ENCODE measurements at regions not wholly inside any gene's neighbourhood (a gene's known extent, or its start where the extent isn't known, plus 50 kb on each side); places are given as distances from the start of the nearest gene placed in this dataset.
"Not testable (repeated sequence)": the region's sequence is repeated elsewhere in the genome, so short reads cannot be mapped to it uniquely, and the experiment has no call there.

DNA sequence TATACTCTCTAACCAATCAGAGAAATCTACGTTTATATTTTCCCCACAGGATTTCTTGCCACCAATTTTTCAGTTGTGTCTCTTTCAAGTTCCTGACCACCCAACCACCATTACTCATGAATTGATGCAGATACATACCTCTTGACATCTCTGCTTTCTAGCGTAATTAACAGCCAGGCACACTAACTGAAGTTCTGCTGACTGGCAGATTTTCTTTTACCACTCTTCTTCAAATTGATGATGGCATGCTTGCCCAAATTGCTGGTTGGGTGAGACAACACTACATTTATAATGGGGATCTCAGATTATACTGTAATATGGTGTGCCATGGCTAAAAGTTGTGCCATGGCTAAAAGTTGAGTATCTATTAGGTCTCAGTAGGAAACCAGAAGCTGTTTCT lies 566.7 kb downstream of the ADGRL2 start:
- intact Hi-C loops (cut with DNase I), result no loop called here
- WGBS, 4 donors, result 80 to 93% (median 86%) methylated on average over 2 of the region's 2 CpGs
- DNase-seq, result no peak
- no peaks in the 10 kb centered on the region for H3K4me1 ChIP-seq (replicated peaks in 1 of 2)
- H3K27me3 ChIP-seq, result no peaks in the 10 kb centered on the region
- H3K4me3 ChIP-seq, result no peak overlapping the region
- H3K27ac ChIP-seq, result no peak overlapping the region
- H3K36me3 ChIP-seq (replicated peaks in 1 of 2), result no peaks in the 10 kb centered on the region
- no peak for TF ChIP-seq POLR2A (IDR thresholded peaks at IDR 0.05)
- TF ChIP-seq, protein P1, sequence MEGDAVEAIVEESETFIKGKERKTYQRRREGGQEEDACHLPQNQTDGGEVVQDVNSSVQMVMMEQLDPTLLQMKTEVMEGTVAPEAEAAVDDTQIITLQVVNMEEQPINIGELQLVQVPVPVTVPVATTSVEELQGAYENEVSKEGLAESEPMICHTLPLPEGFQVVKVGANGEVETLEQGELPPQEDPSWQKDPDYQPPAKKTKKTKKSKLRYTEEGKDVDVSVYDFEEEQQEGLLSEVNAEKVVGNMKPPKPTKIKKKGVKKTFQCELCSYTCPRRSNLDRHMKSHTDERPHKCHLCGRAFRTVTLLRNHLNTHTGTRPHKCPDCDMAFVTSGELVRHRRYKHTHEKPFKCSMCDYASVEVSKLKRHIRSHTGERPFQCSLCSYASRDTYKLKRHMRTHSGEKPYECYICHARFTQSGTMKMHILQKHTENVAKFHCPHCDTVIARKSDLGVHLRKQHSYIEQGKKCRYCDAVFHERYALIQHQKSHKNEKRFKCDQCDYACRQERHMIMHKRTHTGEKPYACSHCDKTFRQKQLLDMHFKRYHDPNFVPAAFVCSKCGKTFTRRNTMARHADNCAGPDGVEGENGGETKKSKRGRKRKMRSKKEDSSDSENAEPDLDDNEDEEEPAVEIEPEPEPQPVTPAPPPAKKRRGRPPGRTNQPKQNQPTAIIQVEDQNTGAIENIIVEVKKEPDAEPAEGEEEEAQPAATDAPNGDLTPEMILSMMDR (IDR thresholded peaks at IDR 0.05), result no peak
- no peaks in the 10 kb centered on the region for H3K9me3 ChIP-seq (replicated peaks in 1 of 3)

DNA sequence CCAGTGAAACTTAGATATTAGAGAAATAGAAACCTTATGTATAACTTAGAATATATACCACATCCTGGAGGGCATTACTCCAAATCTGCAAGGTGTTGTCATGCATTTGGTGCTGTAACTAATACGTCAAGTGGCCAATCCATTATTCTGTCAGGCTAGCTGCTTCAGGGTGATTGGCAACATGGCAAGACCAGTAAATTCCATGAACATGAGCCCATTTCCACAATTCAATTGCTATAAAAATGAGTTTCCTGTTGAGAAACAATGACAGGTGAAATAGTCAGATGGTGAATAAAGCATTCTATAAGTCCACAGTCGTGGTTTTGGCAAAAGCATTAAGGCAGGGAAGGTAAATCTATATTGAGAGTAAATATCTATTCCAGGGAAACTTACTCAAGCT lies 566.0 kb downstream of the ADGRL2 start:
- no peak overlapping the region for H3K4me3 ChIP-seq
- no peaks in the 10 kb centered on the region for H3K36me3 ChIP-seq (replicated peaks in 1 of 2)
- H3K27me3 ChIP-seq, result no peaks in the 10 kb centered on the region
- 69 to 76% (median 72%) methylated on average over 2 of the region's 2 CpGs for whole genome bisulfite sequencing, 4 donors
- TF ChIP-seq, protein P1 (IDR thresholded peaks at IDR 0.05), result no peak
- no peak for TF ChIP-seq POLR2A (IDR thresholded peaks at IDR 0.05)
- no peak for DNase-seq
- H3K9me3 ChIP-seq (replicated peaks in 1 of 3), result no peaks in the 10 kb centered on the region
- no peak overlapping the region for H3K27ac ChIP-seq
- intact Hi-C loops (cut with DNase I), result no loop called here
- no peaks in the 10 kb centered on the region for H3K4me1 ChIP-seq (replicated peaks in 1 of 2)

DNA sequence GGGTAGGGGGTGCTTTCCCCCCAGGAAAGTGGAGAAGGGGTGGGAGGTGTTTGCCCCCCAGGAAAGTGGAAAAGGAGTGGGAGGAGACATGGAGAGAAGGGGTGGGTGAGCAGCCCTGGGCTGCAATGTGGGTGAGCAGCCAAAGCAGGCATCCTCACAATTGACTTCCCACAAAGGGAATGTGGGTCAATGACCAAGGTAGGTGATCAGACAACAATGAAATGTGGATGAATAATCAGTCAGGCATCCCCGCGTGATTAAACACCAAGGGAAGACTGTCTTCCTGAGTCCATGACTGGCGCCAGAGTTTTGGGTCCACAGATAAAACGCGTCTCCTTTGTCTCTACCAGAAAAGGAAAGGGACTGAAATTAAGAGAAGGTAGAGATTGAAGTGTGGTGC lies 558.8 kb downstream of the ADGRL2 start:
- H3K4me3 ChIP-seq; H3K36me3 ChIP-seq (replicated peaks in 1 of 2); H3K4me1 ChIP-seq (replicated peaks in 1 of 2); intact Hi-C loops (cut with DNase I); H3K27me3 ChIP-seq; H3K9me3 ChIP-seq (replicated peaks in 1 of 3); H3K27ac ChIP-seq; DNase-seq: not testable (repeated sequence)
- 71 to 98% (median 92%) methylated on average over 5 of the region's 5 CpGs for WGBS, 4 donors

DNA sequence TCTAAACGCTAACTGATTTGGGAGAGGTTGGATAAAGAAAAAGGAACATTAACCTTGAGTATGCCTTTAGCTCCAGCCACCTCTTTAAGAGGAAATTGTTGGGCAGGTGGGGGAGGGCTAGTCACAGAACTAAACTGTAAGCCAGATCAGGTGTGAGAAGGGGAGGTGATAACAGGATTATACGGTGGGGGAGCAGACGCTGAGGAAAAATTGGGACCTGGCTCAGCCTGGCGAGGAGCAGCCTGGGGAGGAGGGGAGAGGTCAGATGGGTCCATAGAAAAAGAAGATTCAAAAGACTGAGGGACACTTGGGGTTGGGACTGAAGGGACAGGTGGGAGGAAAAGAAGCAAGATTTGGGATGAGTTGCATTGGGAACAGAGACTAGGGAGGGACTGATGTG lies 558.0 kb downstream of the ADGRL2 start:
- H3K9me3 ChIP-seq (replicated peaks in 1 of 3); DNase-seq; intact Hi-C loops (cut with DNase I); H3K4me3 ChIP-seq; H3K27me3 ChIP-seq; H3K4me1 ChIP-seq (replicated peaks in 1 of 2); H3K36me3 ChIP-seq (replicated peaks in 1 of 2); H3K27ac ChIP-seq: not testable (repeated sequence)
- WGBS, 4 donors, result 62 to 71% (median 66%) methylated on average over 4 of the region's 4 CpGs

DNA sequence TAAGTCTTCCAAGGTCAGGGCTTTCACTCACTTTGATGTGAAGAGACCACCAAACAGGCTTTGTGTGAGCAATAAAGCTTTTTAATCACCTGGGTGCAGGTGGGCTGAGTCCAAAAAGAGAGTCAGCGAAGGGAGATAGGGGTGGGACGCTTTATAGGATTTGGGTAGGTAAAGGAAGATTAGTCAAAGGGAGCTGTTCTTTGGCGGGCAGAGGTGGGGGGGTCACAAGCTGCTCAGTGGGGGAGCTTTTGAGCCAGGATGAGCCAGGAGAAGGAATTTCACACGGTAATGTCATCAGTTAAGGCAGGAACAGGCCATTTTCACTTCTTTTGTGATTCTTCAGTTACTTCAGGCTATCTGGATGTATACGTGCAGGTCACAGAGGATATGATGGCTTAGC lies 553.8 kb downstream of the ADGRL2 start:
- H3K36me3 ChIP-seq (replicated peaks in 1 of 2); H3K4me3 ChIP-seq: not testable (repeated sequence)
- 73 to 92% (median 91%) methylated on average over 5 of the region's 5 CpGs for WGBS, 4 donors

DNA sequence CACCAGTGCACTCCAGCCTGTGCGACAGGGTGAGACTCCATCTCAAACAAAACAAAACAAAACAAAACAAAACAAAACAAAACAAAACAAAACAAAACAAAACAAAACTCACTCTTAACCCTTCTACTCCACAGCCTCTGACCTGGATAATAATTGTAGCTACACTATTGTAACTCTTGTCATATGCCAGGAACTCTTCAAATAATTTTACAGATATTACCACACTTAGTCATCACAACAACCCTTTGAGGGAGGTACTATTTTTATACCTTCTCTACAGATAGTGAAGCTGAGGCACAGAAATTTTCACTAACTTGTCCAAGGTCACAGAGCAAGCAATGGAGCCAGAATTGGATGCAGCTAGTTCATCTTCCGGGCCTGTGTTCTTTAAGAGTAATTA lies 547.8 kb downstream of the ADGRL2 start:
- intact Hi-C loops (cut with DNase I), result no loop called here
- 78 to 88% (median 85%) methylated on average over 2 of the region's 2 CpGs for WGBS, 4 donors
- Histone ChIP-seq H3K27me3 (no peaks in the 10 kb centered on the region), H3K4me3 (no peak overlapping the region), H3K27ac (no peak overlapping the region), H3K36me3 (replicated peaks in 1 of 2) (no peaks in the 10 kb centered on the region), H3K4me1 (replicated peaks in 1 of 2) (no peaks in the 10 kb centered on the region), H3K9me3 (replicated peaks in 1 of 3) (no peaks in the 10 kb centered on the region)
- TF ChIP-seq, protein P1 (IDR thresholded peaks at IDR 0.05), result no peak
- no peak for TF ChIP-seq POLR2A (IDR thresholded peaks at IDR 0.05)
- no peak for DNase-seq

More for the DNA sequence above, 553.8 kb downstream of the ADGRL2 start:
- H3K9me3 ChIP-seq (replicated peaks in 1 of 3); DNase-seq; H3K4me1 ChIP-seq (replicated peaks in 1 of 2); H3K27ac ChIP-seq; intact Hi-C loops (cut with DNase I); H3K27me3 ChIP-seq: not testable (repeated sequence)

All from adrenal gland (tissue), 9 donors.